ENCODE measurements at regions not wholly inside any gene's neighbourhood (a gene's known extent, or its start where the extent isn't known, plus 50 kb on each side); places are given as distances from the start of the nearest gene placed in this dataset.
A peak's percentile ranks its signal among the peaks of the same experiment; 100 is the strongest.

DNA sequence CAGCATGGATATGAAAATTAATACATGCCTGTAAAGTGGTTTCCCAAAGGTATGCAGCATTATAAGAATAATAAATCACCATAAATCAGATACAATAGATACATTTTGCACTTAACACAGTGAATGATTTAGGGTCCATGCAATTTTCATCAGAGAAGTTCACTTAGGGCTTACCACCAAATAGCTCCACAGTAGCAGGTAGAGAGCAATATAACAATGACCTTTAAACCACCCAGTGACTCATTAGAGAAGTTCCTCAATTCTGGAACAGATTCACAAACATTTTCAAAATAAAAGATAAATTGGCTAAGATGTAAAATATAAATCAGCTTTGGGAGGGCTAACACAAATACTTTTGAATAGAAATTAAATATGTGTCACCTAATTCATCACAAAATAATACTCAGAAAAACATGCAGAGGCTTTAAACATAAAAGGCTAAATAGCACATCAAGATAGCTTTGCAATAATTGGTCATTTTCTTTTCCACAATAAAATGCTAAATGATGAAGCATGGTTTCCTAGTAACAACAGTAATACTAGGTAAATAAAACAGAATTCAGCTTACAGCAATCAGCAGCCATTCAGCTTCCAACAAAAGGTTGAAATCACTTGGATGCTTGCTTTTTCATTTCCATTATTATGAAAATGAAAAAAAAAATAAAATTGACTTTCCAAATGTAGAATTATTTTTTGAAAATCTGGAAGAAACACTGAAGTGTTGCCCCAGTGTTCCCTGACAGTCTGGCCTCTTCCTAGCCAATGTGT lies 84.3 kb upstream of the NBEA start:
- in situ Hi-C loops (cut with HindIII; ENCODE audit: low pct_ligation_motif_present, low pct_unique_long_range_greater_than_20kb, low sequenced_read_pairs): no loop called here
- DNase-seq: no peak

GRCh38 chr13:34862311-34862710 lies 79.8 kb upstream of the NBEA start:
- DNase-seq: no peak
- in situ Hi-C loops (cut with HindIII; ENCODE audit: low pct_ligation_motif_present, low pct_unique_long_range_greater_than_20kb, low sequenced_read_pairs): no loop called here

DNA sequence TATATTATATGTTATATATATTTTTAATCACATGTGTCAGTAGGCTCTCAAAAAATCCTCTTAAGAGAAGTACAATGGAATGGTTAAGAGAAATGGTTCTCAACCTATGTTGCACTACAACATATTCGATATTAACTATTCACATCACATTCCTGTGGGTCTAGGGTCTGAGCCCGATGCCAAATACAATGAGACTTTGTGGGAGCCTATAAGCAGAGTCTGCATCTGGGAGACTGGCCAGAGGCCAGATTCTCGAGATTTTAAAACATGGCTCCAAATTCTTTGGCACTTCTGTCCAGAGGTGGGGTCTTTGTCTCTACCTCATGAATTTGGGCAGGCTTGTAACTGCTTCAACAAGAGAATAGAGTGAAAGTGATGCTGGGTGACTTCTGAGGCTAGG lies 79.4 kb upstream of the NBEA start:
- in situ Hi-C loops (cut with HindIII; ENCODE audit: low pct_ligation_motif_present, low pct_unique_long_range_greater_than_20kb, low sequenced_read_pairs): no loop called here
- no peak for DNase-seq

DNA sequence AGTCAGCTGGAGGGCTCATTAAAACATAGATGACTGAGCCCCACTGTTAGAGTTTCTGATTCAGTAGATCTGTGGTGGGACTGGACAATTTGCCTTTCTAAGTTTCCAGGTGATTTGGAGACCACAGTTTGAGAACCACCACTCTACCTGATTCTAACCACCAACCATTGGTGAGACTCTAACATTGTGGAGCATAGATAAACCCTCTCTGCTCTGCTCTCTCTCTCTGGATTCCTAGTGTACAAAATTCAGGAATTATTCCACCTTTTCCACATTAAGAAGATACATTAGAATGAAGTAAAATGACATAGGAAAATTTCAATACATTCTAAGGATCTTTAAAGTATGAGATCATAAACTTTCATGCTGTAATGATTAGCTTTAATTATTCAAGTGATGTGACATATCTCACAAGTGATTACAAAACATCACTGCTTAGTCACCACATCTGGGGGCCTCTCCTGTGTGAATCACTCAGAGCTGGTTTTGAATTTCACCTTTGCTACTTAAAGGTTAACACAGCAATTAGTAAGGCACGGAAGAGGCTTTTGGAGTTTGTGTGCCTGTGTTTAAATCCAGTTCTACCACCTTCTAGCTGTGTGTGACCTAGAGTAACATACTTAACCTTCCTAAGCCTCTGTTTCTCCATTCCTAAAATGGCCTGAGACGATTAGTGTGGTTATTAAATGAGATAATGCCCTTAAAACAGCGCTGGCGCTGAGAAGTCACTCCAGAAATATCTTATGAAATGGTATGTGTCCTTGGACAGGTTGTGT lies 78.5 kb upstream of the NBEA start:
- in situ Hi-C loops (cut with HindIII; ENCODE audit: low pct_ligation_motif_present, low pct_unique_long_range_greater_than_20kb, low sequenced_read_pairs): no loop called here
- DNase-seq: peak; percentile 69

DNA sequence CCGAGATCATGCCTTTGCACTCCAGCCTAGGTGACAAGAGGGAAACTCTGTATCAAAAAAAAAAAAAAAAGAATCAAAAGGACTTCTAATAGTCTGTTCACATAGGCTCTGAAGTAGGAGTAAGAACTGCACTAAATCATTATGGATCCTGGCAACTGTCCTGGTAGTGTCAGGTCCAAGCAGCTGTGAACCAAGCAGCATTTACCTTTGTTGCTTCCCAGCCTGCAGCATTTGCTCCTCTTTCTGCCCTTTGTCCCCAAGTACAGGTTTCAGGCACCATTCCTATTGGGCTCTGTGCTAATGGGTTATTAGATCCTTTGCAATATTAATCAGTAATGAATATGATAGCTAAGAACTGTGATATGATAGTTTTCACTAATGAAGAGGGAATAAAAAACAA lies 77.4 kb upstream of the NBEA start:
- in situ Hi-C loops (cut with HindIII; ENCODE audit: low pct_ligation_motif_present, low pct_unique_long_range_greater_than_20kb, low sequenced_read_pairs): no loop called here
- no peak for DNase-seq

GRCh38 chr13:34867590-34867989 lies 74.5 kb upstream of the NBEA start:
- DNase-seq: peak; percentile 8
- in situ Hi-C loops (cut with HindIII; ENCODE audit: low pct_ligation_motif_present, low pct_unique_long_range_greater_than_20kb, low sequenced_read_pairs): no loop called here

- no peak for DNase-seq
- in situ Hi-C loops (cut with HindIII; ENCODE audit: low pct_ligation_motif_present, low pct_unique_long_range_greater_than_20kb, low sequenced_read_pairs): no loop called here
These were observed 73.3 kb upstream of the NBEA start for GRCh38 chr13:34868733-34869132.

- DNase-seq: no peak
- in situ Hi-C loops (cut with HindIII; ENCODE audit: low pct_ligation_motif_present, low pct_unique_long_range_greater_than_20kb, low sequenced_read_pairs): no loop called here
These were observed 72.4 kb upstream of the NBEA start for GRCh38 chr13:34869696-34870095.

DNA sequence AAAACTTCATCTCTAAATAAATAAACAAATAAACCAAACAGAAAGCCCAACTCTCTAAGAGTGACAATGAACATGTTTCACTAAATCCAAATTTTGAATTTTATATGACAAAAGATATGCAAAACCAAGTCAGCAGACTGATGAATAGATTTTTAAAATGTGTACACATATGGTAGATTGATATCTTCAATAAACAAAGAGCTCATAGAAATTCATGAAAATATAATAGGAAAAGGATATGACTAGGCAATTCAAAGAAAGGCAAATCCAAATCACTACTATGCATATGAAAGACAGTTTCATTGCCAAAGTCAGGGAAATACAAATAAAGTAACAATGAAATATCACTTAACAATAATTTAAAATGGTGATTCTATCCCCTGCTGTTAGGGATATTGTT lies 63.7 kb upstream of the NBEA start:
- in situ Hi-C loops (cut with HindIII; ENCODE audit: low pct_ligation_motif_present, low pct_unique_long_range_greater_than_20kb, low sequenced_read_pairs): no loop called here
- no peak for DNase-seq

- DNase-seq: no peak
- in situ Hi-C loops (cut with HindIII; ENCODE audit: low pct_ligation_motif_present, low pct_unique_long_range_greater_than_20kb, low sequenced_read_pairs): no loop called here
These were observed 62.2 kb upstream of the NBEA start for GRCh38 chr13:34879851-34880250.

- DNase-seq: no peak
These were observed 60.6 kb upstream of the NBEA start for GRCh38 chr13:34881494-34881893.

GRCh38 chr13:34883396-34883795 lies 58.7 kb upstream of the NBEA start:
- no peak for DNase-seq
- in situ Hi-C loops (cut with HindIII; ENCODE audit: low pct_ligation_motif_present, low pct_unique_long_range_greater_than_20kb, low sequenced_read_pairs): no loop called here

More at GRCh38 chr13:34881494-34881893, 60.6 kb upstream of the NBEA start:
- in situ Hi-C loops (cut with HindIII; ENCODE audit: low pct_ligation_motif_present, low pct_unique_long_range_greater_than_20kb, low sequenced_read_pairs): no loop called here

GRCh38 chr13:34884366-34884765 lies 57.7 kb upstream of the NBEA start:
- no peak for DNase-seq
- in situ Hi-C loops (cut with HindIII; ENCODE audit: low pct_ligation_motif_present, low pct_unique_long_range_greater_than_20kb, low sequenced_read_pairs): no loop called here

GRCh38 chr13:34886121-34886875 lies 55.8 kb upstream of the NBEA start:
- no peak for DNase-seq
- in situ Hi-C loops (cut with HindIII; ENCODE audit: low pct_ligation_motif_present, low pct_unique_long_range_greater_than_20kb, low sequenced_read_pairs): no loop called here

DNA sequence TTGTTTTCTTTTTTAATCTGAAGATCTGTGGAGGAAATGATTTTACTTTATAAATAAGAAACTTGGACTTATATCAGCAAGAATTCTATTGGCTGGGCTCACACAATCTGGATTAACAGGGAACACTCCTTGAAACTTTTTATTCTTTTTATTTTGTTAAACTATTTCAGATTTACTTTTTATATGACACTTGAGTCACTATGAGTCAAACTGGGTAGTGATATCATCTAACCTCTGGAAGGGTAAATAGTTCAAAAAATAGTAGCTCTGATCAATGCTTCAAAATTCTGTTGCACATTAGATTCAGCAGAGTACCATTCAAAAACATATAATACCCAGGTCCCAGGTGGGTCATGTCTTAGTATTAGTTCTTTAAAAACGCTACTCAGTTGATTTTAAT lies 55.1 kb upstream of the NBEA start:
- DNase-seq: no peak
- in situ Hi-C loops (cut with HindIII; ENCODE audit: low pct_ligation_motif_present, low pct_unique_long_range_greater_than_20kb, low sequenced_read_pairs): no loop called here
